Smooth muscle cell (in vitro differentiated cells): ENCODE measurements at regions not wholly inside any gene's neighbourhood (a gene's known extent, or its start where the extent isn't known, plus 50 kb on each side); places are given as distances from the start of the nearest gene placed in this dataset.

Experiments
- DNase-seq: peaks from one replicate; lab custom pipeline; 2025; ENCODE audit not compliant: unreplicated experiment; lab: John Stamatoyannopoulos, UW
- H2AFZ ChIP-seq: fragments of 200-600 bp; sonication (generic); 2 replicates; pipeline ENCODE4 v1.6.0; 2016; ENCODE audit warnings: antibody characterized with exemption, low read depth, mild to moderate bottlenecking
- H3F3A ChIP-seq: fragments of 200-600 bp; sonication (generic); 2 replicates; pipeline ENCODE4 v1.6.0; 2017; ENCODE audit warnings: antibody characterized with exemption, low read depth
- H3K27ac ChIP-seq: fragments of 200-600 bp; sonication (generic); 2 replicates; pipeline ENCODE4 v1.5.1; 2016; ENCODE audit warnings: low read depth, mild to moderate bottlenecking
- H3K27me3 ChIP-seq: fragments of 200-600 bp; sonication (generic); 2 replicates; pipeline ENCODE4 v1.6.1; 2016; ENCODE audit warnings: low read depth, mild to moderate bottlenecking
- H3K36me3 ChIP-seq: fragments of 200-600 bp; sonication (generic); 2 replicates; pipeline ENCODE4 v1.5.1; 2016; ENCODE audit warnings: low read depth
- H3K4me1 ChIP-seq: fragments of 200-600 bp; sonication (generic); 2 replicates; pipeline ENCODE4 v1.5.1; 2016; ENCODE audit warnings: low read depth
- H3K4me2 ChIP-seq: fragments of 200-600 bp; sonication (generic); 2 replicates; pipeline ENCODE4 v1.6.0; 2016; ENCODE audit warnings: mild to moderate bottlenecking
- H3K4me3 ChIP-seq: fragments of 200-600 bp; sonication (generic); 2 replicates; pipeline ENCODE4 v1.5.1; 2016; ENCODE audit warnings: mild to moderate bottlenecking
- H3K79me2 ChIP-seq: fragments of 200-600 bp; sonication (generic); 2 replicates; pipeline ENCODE4 v1.6.0; 2016; ENCODE audit warnings: low read depth, mild to moderate bottlenecking
- H3K9ac ChIP-seq: fragments of 200-600 bp; sonication (generic); 2 replicates; pipeline ENCODE4 v1.6.0; 2016; ENCODE audit warnings: low read depth
- H3K9me3 ChIP-seq: fragments of 200-600 bp; sonication (generic); replicated peaks from 2 replicates; pipeline ENCODE4 v1.5.1; 2016; ENCODE audit warnings: low read depth
- H4K20me1 ChIP-seq: fragments of 200-600 bp; sonication (generic); 2 replicates; pipeline ENCODE4 v1.6.0; 2016; ENCODE audit warnings: low read depth
- CTCF ChIP-seq: fragments of 200-600 bp; sonication (generic); IDR thresholded peaks from 2 replicates; pipeline ENCODE4 v1.5.1; 2017; ENCODE audit warnings: borderline replicate concordance, mild to moderate bottlenecking, antibody characterized with exemption; ENCODE audit not compliant: insufficient read depth, poor library complexity, severe bottlenecking
- WGBS: methylation state at CpG from one replicate; pipeline ENCODE4 v1.1.7; 2016; ENCODE audit warnings: low lambda C conversion rate; 5-methylcytosine and 5-hydroxymethylcytosine counted together

DNA sequence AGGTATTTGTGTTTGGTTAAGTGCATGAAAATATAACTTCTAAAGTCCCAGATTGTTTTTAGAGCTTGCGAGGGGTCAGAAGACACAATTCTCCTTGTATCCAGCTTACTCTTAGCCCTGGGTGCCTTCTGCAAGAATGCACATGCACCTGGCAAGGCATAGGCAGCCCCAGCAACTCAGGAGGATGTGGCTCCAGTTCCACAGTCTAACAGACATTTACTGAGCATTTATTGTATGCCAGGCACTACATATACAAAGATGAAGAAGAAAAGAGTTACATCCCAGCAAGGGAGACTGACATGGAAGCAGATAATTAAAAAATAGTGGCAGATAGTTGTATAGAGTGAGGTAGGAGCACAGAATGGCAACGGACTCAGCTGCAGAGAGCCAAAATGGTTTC is 101.1 kb upstream of the FRY start:
- Histone ChIP-seq H3K27me3 (no peaks in the 10 kb centered on the region), H3K9ac (no peak overlapping the region), H3K4me1 (no peaks in the 10 kb centered on the region), H3K9me3 (no peaks in the 10 kb centered on the region), H3F3A (no peaks in the 10 kb centered on the region), H3K4me2 (no peak overlapping the region), H3K79me2 (no peaks in the 10 kb centered on the region), H3K36me3 (no peaks in the 10 kb centered on the region), H2AFZ (no peak overlapping the region), H3K4me3 (no peak overlapping the region), H4K20me1 (no peaks in the 10 kb centered on the region), H3K27ac (no peak overlapping the region)
- DNase-seq = no peak
- 94% methylated on average over 2 of the region's 2 CpGs for WGBS
- no peak for TF ChIP-seq CTCF

GRCh38 chr13:31930901-31931522 is 100.6 kb upstream of the FRY start:
- Histone ChIP-seq H3K4me2 (no peak overlapping the region), H3F3A (no peaks in the 10 kb centered on the region), H3K9me3 (no peaks in the 10 kb centered on the region), H2AFZ (no peak overlapping the region), H3K9ac (no peak overlapping the region), H3K4me3 (no peak overlapping the region), H3K79me2 (no peaks in the 10 kb centered on the region), H3K36me3 (no peaks in the 10 kb centered on the region), H3K4me1 (no peaks in the 10 kb centered on the region), H3K27ac (no peak overlapping the region), H3K27me3 (no peaks in the 10 kb centered on the region), H4K20me1 (no peaks in the 10 kb centered on the region)
- TF ChIP-seq CTCF = no peak
- no peak for DNase-seq
- WGBS = 70% methylated on average over 3 of the region's 3 CpGs

DNA sequence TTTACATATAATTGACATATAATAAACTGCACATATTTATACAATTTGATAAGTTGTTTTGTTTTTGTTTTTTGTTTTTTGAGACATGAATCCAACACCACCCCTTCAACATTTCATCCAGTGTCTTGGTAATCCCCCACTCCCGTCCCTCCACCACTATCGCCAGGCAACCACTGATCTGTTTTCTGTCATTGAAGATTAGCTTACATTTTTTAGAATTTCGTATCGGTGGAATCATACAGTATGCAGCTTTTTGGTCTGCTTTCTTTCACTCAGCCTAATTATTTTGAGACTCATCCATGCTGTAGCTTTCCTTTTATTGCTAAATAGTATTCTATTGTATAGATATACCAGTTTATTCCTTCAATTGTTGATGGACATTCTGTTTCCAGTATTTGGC is 94.1 kb upstream of the FRY start:
- no peaks in the 10 kb centered on the region for H3K79me2 ChIP-seq
- no peak for DNase-seq
- no peak overlapping the region for H3K27ac ChIP-seq
- WGBS = 39% methylated on average over 4 of the region's 4 CpGs
- TF ChIP-seq CTCF = no peak
- H3K9ac ChIP-seq = no peak overlapping the region
- H3K36me3 ChIP-seq = no peaks in the 10 kb centered on the region
- no peaks in the 10 kb centered on the region for H3K9me3 ChIP-seq
- H3K4me1 ChIP-seq = no peaks in the 10 kb centered on the region
- H3K4me3 ChIP-seq = no peak overlapping the region
- H3K27me3 ChIP-seq = no peaks in the 10 kb centered on the region
- no peaks in the 10 kb centered on the region for H4K20me1 ChIP-seq
- H3K4me2 ChIP-seq = peak overlapping the region; percentile 15
- no peaks in the 10 kb centered on the region for H3F3A ChIP-seq
- no peak overlapping the region for H2AFZ ChIP-seq

GRCh38 chr13:31940076-31940475 is 91.5 kb upstream of the FRY start:
- no peak for DNase-seq
- Histone ChIP-seq H3K27me3 (no peaks in the 10 kb centered on the region), H3K9ac (no peak overlapping the region), H3K27ac (no peak overlapping the region), H4K20me1 (no peaks in the 10 kb centered on the region), H2AFZ (no peak overlapping the region), H3K79me2 (no peaks in the 10 kb centered on the region), H3K36me3 (no peaks in the 10 kb centered on the region), H3K4me2 (no peak overlapping the region), H3K4me1 (no peaks in the 10 kb centered on the region), H3K4me3 (no peak overlapping the region), H3F3A (no peaks in the 10 kb centered on the region), H3K9me3 (no peaks in the 10 kb centered on the region)
- TF ChIP-seq CTCF = no peak
- WGBS = 91% methylated on average over 4 of the region's 4 CpGs
